Colon (tissue), 2 donors: ENCODE measurements at regions not wholly inside any gene's neighbourhood (a gene's known extent, or its start where the extent isn't known, plus 50 kb on each side); places are given as distances from the start of the nearest gene placed in this dataset.

Experiments used
- FAIRE-seq: peaks from 2 replicates; lab custom pipeline; 2012; peaks lifted over from hg19 to GRCh38; lab: Jason Lieb, UNC
- donor health status: control.
- donor health status: control.

DNA sequence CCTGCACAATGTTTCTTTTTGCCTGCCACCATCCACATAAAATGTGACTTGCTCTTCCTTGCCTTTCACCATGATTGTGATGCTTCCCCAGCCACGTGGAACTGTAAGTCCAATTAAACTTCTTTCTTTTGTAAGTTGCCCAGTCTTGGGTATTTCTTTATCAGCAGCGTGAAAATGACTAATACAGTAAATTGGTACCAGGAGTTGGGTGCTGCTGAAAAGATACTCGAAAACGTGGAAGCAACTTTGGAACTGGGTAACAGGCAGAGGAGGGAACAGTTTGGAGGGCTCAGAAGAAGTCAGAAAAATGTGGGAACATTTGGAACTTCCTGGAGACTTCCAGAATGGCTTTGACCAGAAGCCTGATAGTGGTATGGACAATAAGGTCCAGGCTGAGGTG is 425.3 kb downstream of the GPATCH2 start:
- no peak for FAIRE-seq

DNA sequence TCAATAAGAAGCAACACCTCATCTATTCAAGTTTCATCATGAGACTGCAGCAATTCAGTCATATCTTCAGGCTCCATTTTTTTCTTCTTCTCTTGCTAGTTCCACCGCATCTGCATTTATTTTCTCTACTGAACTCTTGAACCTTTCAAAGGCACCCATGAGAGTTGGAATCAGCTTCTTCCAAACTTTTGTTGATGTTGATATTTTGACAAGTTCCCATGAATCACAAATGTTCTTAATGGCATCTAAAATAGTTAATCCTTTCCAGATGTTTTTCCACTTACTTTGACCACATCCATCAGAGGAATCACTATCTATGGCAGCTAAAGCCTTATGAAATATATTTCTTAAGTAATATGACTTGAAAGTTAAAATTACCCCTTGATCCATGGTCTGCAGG is 434.3 kb downstream of the GPATCH2 start:
- FAIRE-seq, result no peak

DNA sequence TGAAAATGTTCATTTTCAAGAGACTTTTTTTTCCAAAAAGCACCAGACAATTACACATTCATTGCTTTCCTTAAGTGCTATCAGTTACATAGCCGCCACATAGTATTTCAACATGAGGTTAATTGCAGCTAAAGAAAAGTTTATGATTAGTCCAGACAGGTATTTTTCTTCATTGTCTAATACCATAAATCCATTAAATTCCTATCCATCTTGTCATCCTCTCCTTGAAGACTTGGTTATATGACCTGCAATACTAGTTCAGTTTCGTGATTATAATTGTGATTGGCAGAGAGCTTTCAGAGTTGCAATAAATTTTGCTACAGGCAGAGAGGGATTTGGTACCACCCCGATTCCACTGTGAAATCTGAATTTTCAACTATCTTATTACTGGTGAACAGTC is 437.7 kb downstream of the GPATCH2 start:
- no peak for FAIRE-seq

DNA sequence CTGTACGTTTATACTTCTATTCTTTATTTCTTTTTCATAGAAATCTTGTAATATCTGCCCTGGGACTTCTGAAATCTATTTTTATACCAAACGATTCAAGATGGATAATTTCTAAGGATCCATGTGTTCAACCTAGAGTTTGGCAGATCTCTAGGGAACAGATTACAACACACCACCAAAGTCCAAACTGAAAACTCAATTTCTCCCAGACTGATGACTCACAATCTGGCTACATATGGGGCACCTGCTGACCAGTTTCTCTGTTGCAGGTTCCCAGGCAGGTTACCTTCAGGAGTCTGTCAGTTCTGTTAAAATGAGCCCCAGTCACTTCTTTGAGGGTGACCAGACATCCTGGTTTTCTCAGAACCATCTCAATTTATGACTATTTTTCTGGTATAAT is 439.4 kb downstream of the GPATCH2 start:
- no peak for FAIRE-seq

DNA sequence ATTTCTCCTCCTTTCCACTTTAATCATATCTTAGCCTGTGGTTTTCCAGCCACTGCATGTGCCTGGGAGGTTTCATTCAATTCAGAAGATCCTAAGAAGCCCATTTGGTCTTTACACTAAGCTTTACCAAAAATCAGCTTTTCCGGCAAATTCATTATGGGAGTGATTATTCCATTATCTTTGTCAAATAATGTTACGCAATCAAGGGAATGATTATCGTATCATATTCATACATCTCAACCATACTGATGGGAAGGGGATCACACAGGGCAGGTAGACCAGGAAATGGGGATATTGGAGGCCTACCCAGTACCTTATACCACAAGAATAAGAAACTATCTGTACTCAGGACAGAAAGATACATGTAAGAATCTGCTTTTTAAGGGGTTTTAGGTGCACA is 440.5 kb downstream of the GPATCH2 start:
- FAIRE-seq, result no peak

DNA sequence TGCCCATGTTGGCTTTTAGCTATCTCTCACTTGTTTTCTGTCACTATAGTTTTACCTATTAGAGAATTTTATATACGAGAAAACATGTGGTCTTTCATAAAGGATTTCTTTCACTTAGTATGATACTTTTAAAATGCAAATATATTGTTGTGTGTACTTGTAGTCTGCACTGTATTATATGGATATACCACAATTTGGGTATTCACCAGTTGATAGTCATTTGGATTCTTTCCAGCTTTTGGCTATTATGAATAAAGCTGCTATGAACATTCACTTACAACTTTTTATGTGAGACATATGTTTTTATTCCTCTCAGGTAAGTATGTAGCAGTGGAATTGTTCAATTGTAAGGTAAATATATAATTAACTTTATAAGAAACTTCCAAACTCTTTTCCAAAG is 441.5 kb downstream of the GPATCH2 start:
- no peak for FAIRE-seq

DNA sequence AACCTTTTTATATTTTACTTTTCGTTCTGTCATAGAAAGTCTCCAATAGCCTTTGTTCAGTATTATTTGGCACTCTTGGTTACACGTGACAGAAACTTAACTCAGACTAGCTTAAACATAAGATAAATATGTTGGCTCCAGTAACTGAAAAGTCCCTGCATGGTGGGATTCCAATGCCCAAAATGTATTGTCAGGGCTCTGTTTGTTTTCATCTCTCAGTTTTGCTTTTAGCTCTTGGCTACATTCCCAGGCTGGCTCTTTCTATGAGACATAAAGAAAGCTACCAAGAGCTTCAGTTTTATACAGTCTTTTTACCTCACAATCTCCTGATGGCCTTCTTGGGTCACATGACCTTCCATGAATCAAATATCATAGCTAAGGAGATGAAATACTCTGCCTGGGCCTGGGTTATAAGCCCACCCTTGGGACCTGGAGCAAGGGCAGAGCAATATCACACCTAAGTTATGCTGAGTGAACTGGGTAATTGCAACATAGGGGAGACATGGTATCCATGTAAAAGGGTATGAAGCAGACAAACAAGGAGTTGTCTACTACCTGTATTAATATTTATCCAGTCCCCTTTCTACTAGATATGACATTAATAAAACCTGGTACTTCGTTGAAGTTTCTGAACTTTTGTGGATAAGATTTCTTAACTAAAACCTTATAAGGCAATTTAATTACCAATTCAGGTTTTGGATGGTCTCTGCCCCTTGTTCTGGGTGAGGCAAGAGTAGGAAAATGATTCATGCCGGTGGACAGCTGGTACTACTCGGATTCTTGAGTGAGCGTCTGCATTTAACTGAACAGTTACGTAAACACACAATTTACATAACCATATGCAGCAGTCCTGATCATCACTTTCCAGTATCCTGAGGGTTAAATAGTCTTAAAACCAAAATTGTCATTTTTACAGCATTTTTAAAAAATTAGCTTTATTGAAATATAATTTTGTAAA is 442.3 kb downstream of the GPATCH2 start:
- no peak for FAIRE-seq

DNA sequence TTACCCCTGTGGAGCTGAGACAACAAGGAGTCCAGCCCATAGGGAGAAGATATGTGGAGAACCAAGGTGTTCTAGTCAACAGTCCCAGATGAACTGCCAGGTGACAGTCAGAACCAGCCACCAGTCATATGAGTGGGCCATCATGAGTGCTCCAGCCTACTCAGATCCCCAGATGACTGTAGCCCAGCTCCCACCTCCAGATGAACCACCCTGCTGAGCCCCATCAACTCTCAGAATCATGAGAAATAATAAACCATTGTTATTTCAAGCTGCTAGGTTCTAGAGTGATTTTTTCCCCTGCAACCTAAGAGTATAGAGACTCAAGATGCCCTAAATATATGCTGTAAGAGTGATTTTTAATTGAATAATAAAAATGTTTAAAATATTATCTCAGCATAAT is 444.2 kb downstream of the GPATCH2 start:
- FAIRE-seq, result no peak

DNA sequence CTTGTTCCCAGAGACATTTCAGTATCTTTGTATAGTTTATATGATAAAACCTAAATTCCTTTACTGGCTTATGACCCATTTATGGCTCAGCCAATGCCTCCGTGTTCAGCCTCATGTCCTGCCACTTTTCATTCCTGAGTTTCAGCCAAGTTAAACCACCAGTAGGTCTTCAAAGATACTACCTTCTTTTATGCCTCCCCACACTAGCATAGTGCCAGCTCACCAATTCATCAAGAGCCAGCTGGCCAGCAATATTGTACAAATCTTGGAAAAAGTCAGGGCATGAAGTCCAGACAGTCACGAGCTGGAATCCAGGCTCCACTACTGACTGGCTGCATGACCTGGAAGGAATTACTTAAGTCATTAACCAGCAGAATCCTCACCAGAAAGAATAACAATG is 446.0 kb downstream of the GPATCH2 start:
- FAIRE-seq, result no peak

DNA sequence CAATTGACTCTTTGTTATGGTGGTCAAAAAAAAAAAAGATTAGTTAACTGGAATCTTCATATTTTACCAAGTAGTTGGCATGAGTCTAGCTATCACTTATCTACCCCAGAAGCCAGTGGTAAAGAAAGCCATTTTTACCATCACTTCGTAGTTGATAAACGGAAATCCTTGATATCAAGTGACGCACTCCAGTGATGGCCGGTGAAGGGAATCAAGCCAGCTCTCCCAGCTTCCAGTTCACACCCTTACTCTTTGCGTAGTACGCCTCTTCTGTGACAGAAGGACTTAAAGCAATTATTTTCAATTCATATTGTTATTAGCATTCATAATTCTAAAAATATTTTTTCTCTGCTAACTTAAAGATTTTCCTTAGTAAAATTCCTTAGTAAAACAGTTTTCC is 447.9 kb downstream of the GPATCH2 start:
- FAIRE-seq, result no peak

DNA sequence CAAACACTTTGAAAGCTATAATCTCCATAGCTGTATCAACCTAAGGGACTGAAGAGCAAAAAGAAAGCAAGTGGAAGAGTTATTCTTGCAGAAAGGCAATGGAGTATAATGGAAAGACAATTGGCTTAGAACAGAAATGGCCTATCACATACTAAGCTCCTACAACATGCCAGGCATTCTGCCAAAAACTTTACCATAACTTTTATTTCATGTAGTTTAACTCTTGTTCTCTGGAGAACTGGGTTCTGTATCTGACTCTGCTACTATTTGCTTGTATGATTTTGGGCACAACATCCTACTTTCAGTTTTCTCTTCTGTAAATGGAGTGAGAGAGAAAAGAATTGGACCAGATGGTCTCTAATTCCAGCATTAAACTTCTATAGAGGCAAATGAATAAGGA is 449.1 kb downstream of the GPATCH2 start:
- no peak for FAIRE-seq

DNA sequence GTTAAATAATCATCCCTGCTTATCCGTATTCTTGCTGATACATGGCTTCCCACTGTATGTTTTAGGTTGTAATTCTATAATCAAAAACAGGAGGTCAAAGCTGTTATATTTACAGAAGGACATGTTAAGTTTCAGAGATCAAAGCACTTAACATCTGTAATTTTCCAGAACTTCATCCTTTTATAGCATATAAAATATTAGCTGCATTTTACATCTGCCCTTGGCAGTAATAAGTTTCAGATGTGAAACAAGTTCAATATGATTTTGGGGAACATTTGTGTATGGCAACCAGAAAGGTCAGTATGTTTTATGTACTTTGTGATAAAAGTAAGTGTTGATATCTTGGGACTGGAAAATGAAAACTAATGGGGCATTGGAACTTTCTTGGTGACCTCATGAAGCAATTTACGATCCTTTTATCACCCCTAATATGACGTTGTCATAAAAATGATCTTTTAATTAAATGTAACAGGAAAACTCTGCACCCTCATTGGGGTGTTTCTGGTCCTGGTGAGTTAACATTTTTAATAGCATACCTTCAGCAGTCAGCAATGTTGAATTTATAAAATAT is 449.6 kb downstream of the GPATCH2 start:
- FAIRE-seq, result no peak

DNA sequence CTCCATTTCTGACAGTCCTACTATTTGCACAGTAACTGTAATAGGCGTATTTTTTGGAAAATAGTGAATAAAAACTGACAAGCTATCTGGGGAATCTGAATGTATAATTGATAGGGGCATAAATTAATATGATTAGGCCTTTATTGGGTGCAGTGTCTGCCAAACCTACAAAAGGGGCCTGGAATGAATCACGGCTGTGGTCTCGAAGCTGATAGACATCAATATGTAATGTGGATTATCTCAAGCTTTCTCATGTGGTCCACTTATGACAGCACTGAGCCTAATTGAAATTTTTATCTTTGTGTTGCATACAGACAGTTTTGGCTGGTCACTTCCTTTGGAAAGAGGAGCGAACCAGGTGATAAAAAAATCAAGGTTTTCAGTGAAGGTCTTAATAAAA is 450.4 kb downstream of the GPATCH2 start:
- FAIRE-seq, result no peak

DNA sequence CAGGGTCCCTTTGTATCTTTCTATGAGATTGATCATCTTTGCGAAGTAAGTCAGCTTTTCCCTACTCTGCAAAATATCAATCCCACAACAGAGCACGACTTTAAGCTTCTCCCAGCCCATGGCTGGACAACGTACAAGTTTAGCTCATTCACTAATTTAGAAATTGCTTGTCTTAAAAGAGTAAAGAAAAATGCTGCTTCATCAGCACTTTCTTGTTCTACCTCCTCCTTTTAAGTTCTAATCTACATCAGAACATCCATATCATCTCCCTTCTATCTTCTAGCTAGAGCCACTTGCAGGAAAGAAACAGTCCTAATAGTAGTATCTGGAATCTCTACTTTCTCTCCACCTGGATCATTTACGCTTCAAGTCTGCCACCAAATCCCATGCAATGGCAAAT is 441.2 kb upstream of the ESRRG start:
- no peak for FAIRE-seq

DNA sequence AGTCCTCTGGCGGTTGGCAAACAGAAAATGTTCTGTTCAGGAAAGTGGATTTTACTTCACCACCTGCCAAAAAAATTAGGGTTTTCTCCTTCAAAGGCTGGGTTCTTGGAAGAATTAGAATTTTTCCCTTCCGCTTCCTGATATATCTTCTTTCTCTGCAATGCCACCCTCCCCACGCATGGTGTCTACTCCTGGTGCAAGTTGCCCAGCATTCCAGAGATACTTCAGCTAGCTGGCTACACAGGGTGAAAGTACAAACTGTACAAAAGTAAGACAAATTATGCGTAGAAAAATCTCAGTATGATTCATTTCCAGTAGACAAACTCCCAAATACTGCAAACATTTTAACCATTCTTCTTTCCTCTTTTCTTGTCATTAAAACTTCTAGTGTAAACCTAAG is 430.1 kb upstream of the ESRRG start:
- no peak for FAIRE-seq

DNA sequence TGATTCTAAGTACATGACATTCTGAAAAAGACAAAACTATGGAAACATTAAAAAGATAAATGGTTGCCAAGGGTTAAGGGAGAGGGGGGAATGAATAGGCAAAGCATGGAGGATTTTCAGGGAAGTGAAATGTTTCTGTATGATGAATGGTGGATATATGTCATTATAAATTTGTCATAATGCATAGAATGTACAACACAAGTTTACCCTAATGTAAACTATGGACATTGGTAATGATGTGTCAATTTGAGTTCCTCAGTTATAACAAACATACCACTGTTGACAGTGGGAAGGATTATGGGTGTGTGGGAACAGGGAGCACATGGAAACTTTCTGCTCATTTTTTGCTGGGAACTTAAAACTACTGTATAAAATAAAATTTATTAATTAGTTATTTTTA is 427.1 kb upstream of the ESRRG start:
- FAIRE-seq, result no peak

DNA sequence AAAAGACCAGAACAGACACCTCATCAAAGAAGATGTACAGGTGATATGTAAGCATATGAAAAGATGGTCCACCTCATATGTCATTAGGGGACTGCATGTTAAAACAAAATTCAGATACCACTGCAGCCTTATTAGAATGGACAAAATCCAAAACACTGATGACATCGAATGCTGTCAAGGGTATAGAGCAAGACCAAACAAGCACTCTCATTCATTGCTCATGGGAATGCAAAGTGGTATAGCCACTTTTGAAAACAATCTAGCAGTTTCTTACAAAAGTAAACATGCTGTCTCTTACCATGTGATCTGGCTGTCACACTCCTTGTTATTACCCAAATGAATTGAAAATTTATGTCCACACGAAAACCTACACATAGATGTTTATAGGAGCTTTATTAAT is 426.6 kb upstream of the ESRRG start:
- FAIRE-seq, result no peak

DNA sequence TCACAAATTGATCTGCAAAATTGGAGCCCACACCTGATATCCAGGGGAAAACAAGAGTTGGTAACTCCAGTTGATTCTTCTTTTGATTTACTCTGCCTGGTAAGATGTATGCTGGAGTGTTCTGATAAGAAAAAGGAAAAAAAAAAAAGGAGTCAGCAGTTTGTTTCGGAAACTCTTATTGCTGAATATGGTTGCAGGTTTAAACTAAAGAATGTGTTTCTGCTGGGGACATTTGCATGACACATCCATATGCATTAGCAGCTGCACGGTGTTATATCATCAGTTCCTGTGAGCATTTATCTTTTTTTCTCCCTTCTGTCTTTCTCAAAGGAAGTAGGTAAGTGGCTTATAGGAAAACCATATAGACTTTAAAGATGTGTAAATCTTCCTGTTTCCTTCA is 418.5 kb upstream of the ESRRG start:
- no peak for FAIRE-seq

DNA sequence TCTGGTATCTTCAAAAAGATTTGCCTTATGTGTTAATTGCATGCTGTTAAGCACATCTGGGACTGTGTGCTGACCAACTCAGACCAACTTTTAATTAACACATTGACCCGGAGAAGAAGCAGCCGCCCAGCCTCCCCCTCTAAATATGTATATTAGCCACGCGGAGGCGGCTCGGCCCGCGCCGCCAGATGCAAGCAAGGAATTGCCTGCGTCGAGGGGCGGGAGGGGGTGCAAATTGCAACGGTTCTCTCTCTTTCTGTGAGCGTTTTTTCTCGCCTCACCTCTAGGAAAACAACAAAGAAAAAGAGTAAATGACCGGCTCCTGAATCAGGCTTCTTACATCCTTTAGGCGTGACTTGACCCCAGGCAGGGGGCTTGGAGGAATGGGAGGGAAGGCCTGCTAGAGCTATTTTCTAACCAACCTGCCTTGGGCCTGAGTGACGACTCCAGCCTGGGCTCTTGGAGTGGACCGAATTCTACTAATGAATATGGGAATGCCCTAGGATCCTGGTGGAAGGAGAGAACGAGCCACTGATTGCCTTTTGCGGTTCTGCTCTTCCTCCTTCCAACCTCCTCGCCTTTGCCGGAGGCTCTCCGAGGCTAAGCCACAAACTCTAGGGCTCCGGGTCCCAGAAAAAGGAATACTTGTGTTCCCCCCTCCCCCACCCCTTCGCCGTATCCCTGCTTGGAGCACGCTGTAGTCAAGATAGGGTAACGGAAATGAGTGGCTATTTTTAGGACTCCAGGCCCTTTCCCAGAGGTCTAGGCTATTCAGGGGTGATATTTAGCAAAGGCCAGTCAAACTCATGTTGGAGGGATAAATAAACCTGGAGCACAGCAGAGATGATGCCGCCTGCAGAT is 417.0 kb upstream of the ESRRG start:
- FAIRE-seq, result no peak

DNA sequence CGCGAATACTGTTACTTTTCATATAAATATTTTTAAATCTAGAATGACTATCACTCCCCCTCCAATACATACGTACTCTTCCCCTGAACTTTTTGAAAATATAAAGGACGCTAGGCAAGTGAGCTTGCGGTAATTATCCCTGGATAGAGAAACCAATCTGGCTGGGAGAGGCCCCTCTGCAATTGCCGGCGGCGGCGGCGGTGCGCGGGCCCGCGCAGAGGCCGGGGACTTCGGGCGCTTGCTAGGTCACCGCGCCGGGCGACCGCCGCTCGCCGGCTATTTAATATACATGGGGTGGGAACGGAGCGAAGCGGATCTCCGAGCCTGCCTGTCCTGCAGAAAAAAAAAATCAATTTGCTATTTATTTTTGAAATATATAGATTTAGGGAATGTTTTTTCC is 416.3 kb upstream of the ESRRG start:
- no peak for FAIRE-seq

DNA sequence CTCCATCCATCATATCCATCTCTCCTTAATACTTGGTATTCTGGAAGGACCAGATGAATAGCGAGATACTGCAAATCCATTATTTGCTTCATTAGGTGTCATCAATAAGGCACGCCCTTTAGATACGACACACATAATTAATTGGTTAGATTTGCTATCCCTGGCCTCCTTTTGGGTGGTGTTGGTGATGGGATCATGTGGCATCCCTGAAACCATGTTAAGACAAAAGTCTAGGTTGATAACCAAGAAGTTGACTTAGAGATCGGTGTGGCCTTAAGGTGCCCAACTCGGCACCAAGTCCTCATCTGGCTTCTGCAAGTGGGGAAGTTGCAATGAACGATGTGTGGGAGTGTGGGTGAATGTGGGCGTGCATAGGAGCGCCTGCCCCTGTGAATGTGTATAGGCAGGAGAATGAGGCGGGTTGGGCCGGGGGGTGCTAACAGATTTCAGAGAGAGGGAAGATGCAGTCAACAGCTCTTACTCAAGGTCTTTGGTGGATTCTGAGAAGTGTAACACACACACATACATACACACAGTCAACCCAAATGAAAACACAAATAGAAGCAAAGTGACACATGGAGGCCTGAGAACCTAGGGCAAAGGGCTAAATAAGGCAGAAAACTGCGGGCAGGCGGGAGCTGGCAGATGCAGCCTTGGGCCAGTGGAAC is 415.7 kb upstream of the ESRRG start:
- FAIRE-seq, result no peak

DNA sequence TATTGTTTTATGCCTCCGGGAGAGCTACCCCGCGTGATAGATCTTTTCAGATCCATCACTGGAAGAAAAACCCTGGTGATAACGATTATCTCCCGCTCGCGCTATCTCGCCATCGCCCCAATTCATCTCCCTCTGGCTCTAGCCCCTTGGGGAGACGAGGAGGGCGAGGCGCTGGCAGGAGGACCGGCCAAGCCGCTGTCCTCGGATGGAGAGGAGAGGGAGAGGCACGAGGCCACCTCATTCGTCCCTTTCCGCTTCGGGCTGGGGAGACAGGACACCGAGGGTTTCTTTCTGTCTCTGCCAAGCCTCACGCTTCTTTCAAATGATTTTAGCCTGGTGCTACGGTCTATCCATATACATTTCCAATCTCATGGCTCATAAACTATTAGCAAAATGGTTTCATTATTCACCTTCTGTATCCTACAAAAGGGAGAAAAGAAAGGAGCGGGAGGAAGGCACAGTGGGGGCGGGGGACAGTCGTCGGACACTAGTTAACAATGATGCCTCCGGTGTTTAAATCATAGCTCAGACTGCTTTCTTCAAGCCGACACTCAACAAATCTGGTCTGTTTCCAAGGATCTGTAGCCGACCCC is 415.0 kb upstream of the ESRRG start:
- FAIRE-seq, result no peak
